ENCODE measurements at regions not wholly inside any gene's neighbourhood (a gene's known extent, or its start where the extent isn't known, plus 50 kb on each side); places are given as distances from the start of the nearest gene placed in this dataset.

DNA sequence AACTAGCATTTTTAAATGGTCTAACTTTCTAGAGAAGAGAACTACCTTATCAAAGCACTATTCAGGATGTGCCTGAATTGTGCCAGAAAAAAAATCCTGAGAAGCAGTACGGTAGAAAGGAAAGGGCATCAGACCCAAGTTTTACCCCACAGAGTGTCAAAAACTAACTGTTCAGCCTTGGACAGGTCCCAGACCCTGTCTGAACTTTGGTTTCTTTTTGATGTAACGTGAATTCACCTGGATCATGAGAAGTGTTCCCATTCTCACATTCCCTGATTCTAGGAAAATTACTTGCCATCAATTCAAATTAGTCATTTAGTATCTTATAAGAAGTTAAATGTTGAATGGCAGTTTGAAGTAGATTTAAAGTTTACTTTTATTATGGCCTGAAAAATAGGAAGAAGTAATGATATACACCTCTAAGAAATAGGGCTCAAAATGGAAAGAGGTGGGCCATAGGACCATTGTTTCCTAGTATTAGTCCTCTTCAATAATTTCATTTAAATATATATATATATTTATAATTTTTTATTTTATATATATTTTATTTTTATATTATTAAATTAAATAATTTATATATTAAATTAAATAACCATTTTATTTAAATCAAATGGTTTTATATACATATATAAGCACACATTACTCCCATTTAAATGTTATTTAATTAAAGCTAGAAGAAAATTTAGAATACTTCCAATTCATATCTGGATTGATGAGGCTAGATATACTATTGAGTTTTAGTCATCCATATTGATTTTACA lies 181.9 kb upstream of the PPARGC1A start:
- Histone ChIP-seq H3K4me3 (no peak overlapping the region), H3K4me1 (ENCODE audit: insufficient read depth) (no peaks in the 10 kb centered on the region), H3K27ac (no peak overlapping the region), H3K27me3 (no peaks in the 10 kb centered on the region), H3K36me3 (no peaks in the 10 kb centered on the region), H3K9me3 (no peaks in the 10 kb centered on the region)
- WGBS, 3 donors: 71 to 78% (median 75%) methylated on average over 2 of the region's 2 CpGs
- intact Hi-C loops (cut with DNase I): no loop called here
- TF ChIP-seq POLR2A (IDR thresholded peaks at IDR 0.05) (no peak), EP300 (IDR thresholded peaks at IDR 0.05) (no peak)
- TF ChIP-seq, protein P1, sequence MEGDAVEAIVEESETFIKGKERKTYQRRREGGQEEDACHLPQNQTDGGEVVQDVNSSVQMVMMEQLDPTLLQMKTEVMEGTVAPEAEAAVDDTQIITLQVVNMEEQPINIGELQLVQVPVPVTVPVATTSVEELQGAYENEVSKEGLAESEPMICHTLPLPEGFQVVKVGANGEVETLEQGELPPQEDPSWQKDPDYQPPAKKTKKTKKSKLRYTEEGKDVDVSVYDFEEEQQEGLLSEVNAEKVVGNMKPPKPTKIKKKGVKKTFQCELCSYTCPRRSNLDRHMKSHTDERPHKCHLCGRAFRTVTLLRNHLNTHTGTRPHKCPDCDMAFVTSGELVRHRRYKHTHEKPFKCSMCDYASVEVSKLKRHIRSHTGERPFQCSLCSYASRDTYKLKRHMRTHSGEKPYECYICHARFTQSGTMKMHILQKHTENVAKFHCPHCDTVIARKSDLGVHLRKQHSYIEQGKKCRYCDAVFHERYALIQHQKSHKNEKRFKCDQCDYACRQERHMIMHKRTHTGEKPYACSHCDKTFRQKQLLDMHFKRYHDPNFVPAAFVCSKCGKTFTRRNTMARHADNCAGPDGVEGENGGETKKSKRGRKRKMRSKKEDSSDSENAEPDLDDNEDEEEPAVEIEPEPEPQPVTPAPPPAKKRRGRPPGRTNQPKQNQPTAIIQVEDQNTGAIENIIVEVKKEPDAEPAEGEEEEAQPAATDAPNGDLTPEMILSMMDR (IDR thresholded peaks at IDR 0.05): no peak
- no peak for DNase-seq

DNA sequence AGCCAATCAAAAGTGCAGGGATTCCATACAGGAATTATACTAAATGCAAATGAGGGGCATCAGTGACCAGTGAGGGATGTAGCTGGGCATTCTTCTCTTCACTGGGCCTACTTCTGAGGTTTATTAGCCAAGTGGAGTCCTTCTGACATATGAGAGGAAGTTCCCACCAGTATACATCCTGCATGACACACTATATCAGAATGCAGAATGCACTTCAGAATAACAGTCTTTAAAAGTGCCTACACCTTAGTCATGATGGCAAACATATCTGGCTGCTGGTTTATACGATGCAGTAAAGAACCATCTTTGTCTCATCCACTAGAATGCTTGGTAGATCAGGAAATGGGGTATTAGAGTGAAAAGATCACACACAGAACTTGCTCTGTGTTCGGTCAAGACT lies 180.3 kb upstream of the PPARGC1A start:
- no peaks in the 10 kb centered on the region for H3K36me3 ChIP-seq
- H3K27ac ChIP-seq: no peak overlapping the region
- TF ChIP-seq POLR2A (IDR thresholded peaks at IDR 0.05) (no peak), EP300 (IDR thresholded peaks at IDR 0.05) (no peak)
- TF ChIP-seq, protein P1 (IDR thresholded peaks at IDR 0.05): no peak
- no peak overlapping the region for H3K4me3 ChIP-seq
- no peak for DNase-seq
- WGBS, 3 donors: 82 to 90% (median 83%) methylated on average over 2 of the region's 2 CpGs
- no peaks in the 10 kb centered on the region for H3K9me3 ChIP-seq
- H3K4me1 ChIP-seq (ENCODE audit: insufficient read depth): no peaks in the 10 kb centered on the region
- intact Hi-C loops (cut with DNase I): no loop called here
- H3K27me3 ChIP-seq: no peaks in the 10 kb centered on the region

DNA sequence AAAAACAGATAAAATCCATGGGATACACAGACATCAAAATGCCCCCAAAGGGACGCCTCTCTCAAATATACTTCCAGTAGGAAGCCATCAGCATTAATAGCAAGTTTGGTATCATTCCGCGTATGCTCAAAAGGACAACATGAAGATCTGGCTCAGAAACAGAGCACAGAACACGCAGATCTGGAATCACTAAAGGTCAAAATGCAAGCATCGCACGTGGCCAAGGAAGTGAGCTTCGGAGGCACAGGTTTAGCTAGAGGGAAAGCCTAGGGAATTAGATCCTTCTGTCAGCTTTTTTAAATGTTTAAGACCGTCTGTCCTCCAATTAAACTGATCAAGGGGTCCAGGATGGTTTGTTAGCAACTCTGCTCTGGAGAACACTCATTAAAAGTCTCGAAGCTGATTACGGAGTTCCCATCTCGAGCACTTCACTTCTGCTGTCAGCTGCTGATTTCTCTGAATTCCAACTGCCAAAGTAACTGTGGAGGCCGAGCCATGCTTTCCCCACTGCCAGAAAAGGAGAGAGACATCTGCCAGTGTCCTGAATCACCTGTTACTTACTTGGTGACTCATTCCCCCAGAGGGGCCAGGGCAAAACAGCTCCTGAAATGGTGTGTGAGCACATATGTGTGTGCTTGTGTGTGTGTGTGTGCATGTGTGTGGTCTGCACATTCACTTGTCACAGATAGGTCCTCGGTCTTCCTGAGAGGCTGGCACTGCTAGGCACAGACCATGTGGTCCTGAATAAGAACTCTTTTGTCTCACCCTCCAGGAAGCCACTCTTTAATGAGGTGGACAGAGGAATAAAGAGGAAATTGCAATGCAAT lies 177.7 kb upstream of the PPARGC1A start:
- 48 to 64% (median 57%) methylated on average over 13 of the region's 13 CpGs for WGBS, 3 donors
- no peak overlapping the region for H3K27ac ChIP-seq
- TF ChIP-seq EP300 (IDR thresholded peaks at IDR 0.05) (no peak), POLR2A (IDR thresholded peaks at IDR 0.05) (no peak)
- TF ChIP-seq, protein P1 (IDR thresholded peaks at IDR 0.05): no peak
- no peak overlapping the region for H3K4me3 ChIP-seq
- H3K4me1 ChIP-seq (ENCODE audit: insufficient read depth): no peaks in the 10 kb centered on the region
- H3K9me3 ChIP-seq: no peaks in the 10 kb centered on the region
- H3K27me3 ChIP-seq: no peaks in the 10 kb centered on the region
- intact Hi-C loops (cut with DNase I): no loop called here
- DNase-seq: no peak
- no peaks in the 10 kb centered on the region for H3K36me3 ChIP-seq

DNA sequence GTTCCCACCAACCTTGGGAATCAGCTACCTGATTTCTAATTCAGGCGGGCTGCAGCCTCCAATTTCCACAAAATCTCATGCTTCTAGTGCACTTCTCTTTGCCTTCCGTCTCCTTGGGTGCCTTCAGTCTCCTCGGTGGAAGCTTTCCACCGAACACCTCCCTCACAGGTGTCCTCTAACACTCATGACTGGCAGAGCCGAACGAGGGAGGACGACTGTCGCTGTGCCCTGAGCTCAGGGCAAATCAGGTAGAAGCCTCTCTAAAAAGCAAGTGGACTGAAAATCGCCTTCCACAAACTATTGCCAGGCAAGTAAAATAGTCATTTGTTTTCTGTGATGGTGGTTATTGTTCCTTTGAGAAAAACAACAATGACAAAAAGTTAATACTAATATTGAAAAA lies 176.1 kb upstream of the PPARGC1A start:
- TF ChIP-seq, protein P1 (IDR thresholded peaks at IDR 0.05): no peak
- TF ChIP-seq EP300 (IDR thresholded peaks at IDR 0.05) (no peak), POLR2A (IDR thresholded peaks at IDR 0.05) (no peak)
- Histone ChIP-seq H3K9me3 (no peaks in the 10 kb centered on the region), H3K27ac (no peak overlapping the region), H3K27me3 (no peaks in the 10 kb centered on the region), H3K4me3 (no peak overlapping the region), H3K4me1 (ENCODE audit: insufficient read depth) (no peaks in the 10 kb centered on the region), H3K36me3 (no peaks in the 10 kb centered on the region)
- intact Hi-C loops (cut with DNase I): no loop called here
- WGBS, 3 donors: 76 to 81% (median 79%) methylated on average over 9 of the region's 9 CpGs
- no peak for DNase-seq

Data from ovary (tissue), 7 donors.